ENCODE measurements at regions not wholly inside any gene's neighbourhood (a gene's known extent, or its start where the extent isn't known, plus 50 kb on each side); places are given as distances from the start of the nearest gene placed in this dataset.

DNA sequence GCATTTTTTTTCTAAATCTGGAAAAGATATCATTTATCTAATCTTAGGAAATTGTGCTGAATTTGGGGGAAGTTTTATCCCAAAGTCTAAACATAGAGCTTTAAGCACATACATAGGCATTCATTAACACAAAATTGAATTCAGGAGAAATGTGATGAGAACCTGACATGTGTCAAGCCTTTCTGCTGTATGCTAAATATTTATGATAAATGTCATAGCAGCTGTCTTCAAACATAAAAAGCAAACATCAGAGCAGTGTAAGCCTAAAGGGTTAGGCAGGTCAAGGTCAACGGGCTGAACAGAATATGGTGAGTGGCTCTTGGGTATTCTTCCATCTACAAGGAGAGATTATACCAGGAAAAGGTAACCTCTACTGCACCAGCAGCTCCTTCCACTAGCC is 737.2 kb upstream of the ZNF608 start (continued):
- TF ChIP-seq, protein P1, sequence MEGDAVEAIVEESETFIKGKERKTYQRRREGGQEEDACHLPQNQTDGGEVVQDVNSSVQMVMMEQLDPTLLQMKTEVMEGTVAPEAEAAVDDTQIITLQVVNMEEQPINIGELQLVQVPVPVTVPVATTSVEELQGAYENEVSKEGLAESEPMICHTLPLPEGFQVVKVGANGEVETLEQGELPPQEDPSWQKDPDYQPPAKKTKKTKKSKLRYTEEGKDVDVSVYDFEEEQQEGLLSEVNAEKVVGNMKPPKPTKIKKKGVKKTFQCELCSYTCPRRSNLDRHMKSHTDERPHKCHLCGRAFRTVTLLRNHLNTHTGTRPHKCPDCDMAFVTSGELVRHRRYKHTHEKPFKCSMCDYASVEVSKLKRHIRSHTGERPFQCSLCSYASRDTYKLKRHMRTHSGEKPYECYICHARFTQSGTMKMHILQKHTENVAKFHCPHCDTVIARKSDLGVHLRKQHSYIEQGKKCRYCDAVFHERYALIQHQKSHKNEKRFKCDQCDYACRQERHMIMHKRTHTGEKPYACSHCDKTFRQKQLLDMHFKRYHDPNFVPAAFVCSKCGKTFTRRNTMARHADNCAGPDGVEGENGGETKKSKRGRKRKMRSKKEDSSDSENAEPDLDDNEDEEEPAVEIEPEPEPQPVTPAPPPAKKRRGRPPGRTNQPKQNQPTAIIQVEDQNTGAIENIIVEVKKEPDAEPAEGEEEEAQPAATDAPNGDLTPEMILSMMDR (IDR thresholded peaks at IDR 0.05; ENCODE audit: low read depth, low read length, missing input control): no peak

DNA sequence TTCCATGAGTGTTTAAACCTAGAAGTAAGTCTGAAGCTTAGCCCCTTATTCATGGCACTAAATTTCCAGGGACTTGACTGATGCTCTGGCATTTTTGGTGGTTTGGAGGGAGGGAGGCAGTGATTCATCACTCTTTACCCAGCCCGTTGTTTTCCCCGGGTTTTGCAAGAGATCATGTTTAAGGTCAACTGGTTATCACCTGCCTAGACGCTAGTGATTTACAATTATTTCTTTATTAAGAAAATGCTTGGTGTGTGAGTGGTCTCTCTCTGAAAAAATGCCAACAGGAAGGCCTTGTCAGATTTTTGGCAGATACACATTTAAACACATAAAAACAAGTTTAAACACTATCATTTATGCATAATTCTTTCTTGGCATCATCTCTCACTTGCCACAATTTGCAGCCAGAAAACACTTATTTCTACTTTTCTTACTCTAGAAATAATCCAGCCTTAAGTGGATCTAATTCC is 737.9 kb upstream of the ZNF608 start:
- Histone ChIP-seq H3K36me3 (ENCODE audit: control insufficient read depth in 4 of 4, insufficient read depth in 3 of 4, low read depth in 1 of 4, low read length in 3 of 4) (no peaks in the 10 kb centered on the region), H3K4me3 (ENCODE audit: low read depth in 1 of 3, low read length in 3 of 3) (no peak overlapping the region), H3K27me3 (ENCODE audit: control insufficient read depth in 4 of 4, insufficient read depth in 4 of 4, low read length in 3 of 4) (no peaks in the 10 kb centered on the region), H3K9me3 (ENCODE audit: control insufficient read depth in 4 of 4, low read length in 3 of 4) (no peaks in the 10 kb centered on the region), H3K27ac (ENCODE audit: low read depth in 1 of 2, low read length in 2 of 2) (no peak overlapping the region), H3K9ac (ENCODE audit: low read depth in 1 of 2, low read length in 2 of 2) (no peak overlapping the region), H3K4me1 (ENCODE audit: control insufficient read depth in 4 of 4, insufficient read depth in 4 of 4, low read length in 3 of 4) (no peaks in the 10 kb centered on the region)
- TF ChIP-seq GABPA (IDR thresholded peaks at IDR 0.05 in 1 of 2, conservative IDR thresholded peaks at IDR 0.05 in 1 of 2): no peak
- no peak for TF ChIP-seq EGR1 (IDR thresholded peaks at IDR 0.05; ENCODE audit: low read depth in 2 of 2)
- TF ChIP-seq NR2F2 (IDR thresholded peaks at IDR 0.05): no peak
- no peak for TF ChIP-seq YY1 (IDR thresholded peaks at IDR 0.05)
- TF ChIP-seq, protein P2, sequence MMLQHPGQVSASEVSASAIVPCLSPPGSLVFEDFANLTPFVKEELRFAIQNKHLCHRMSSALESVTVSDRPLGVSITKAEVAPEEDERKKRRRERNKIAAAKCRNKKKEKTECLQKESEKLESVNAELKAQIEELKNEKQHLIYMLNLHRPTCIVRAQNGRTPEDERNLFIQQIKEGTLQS (IDR thresholded peaks at IDR 0.05): no peak
- TF ChIP-seq, protein P1 (IDR thresholded peaks at IDR 0.05; ENCODE audit: low read depth, low read length, missing input control): no peak
- TF ChIP-seq RXRA (IDR thresholded peaks at IDR 0.05): no peak
- no peak for TF ChIP-seq FOXA2 (IDR thresholded peaks at IDR 0.05)
- TF ChIP-seq FOXA1 (IDR thresholded peaks at IDR 0.05): no peak
- TF ChIP-seq, protein P3, sequence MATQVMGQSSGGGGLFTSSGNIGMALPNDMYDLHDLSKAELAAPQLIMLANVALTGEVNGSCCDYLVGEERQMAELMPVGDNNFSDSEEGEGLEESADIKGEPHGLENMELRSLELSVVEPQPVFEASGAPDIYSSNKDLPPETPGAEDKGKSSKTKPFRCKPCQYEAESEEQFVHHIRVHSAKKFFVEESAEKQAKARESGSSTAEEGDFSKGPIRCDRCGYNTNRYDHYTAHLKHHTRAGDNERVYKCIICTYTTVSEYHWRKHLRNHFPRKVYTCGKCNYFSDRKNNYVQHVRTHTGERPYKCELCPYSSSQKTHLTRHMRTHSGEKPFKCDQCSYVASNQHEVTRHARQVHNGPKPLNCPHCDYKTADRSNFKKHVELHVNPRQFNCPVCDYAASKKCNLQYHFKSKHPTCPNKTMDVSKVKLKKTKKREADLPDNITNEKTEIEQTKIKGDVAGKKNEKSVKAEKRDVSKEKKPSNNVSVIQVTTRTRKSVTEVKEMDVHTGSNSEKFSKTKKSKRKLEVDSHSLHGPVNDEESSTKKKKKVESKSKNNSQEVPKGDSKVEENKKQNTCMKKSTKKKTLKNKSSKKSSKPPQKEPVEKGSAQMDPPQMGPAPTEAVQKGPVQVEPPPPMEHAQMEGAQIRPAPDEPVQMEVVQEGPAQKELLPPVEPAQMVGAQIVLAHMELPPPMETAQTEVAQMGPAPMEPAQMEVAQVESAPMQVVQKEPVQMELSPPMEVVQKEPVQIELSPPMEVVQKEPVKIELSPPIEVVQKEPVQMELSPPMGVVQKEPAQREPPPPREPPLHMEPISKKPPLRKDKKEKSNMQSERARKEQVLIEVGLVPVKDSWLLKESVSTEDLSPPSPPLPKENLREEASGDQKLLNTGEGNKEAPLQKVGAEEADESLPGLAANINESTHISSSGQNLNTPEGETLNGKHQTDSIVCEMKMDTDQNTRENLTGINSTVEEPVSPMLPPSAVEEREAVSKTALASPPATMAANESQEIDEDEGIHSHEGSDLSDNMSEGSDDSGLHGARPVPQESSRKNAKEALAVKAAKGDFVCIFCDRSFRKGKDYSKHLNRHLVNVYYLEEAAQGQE (IDR thresholded peaks at IDR 0.05): no peak
- TF ChIP-seq, protein P4, sequence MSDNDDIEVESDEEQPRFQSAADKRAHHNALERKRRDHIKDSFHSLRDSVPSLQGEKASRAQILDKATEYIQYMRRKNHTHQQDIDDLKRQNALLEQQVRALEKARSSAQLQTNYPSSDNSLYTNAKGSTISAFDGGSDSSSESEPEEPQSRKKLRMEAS (IDR thresholded peaks at IDR 0.05): no peak
- TF ChIP-seq TAF1 (conservative IDR thresholded peaks at IDR 0.05): no peak
- TF ChIP-seq, protein P5, sequence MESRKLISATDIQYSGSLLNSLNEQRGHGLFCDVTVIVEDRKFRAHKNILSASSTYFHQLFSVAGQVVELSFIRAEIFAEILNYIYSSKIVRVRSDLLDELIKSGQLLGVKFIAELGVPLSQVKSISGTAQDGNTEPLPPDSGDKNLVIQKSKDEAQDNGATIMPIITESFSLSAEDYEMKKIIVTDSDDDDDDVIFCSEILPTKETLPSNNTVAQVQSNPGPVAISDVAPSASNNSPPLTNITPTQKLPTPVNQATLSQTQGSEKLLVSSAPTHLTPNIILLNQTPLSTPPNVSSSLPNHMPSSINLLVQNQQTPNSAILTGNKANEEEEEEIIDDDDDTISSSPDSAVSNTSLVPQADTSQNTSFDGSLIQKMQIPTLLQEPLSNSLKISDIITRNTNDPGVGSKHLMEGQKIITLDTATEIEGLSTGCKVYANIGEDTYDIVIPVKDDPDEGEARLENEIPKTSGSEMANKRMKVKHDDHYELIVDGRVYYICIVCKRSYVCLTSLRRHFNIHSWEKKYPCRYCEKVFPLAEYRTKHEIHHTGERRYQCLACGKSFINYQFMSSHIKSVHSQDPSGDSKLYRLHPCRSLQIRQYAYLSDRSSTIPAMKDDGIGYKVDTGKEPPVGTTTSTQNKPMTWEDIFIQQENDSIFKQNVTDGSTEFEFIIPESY (IDR thresholded peaks at IDR 0.05): no peak
- no peak for TF ChIP-seq RAD21 (IDR thresholded peaks at IDR 0.05)
- no peak for TF ChIP-seq SP1 (IDR thresholded peaks at IDR 0.05)
- no peak for TF ChIP-seq JUND (IDR thresholded peaks at IDR 0.05)
- no peak for DNase-seq (ENCODE audit: low spot score)
- 11% methylated on average over 3 of the region's 3 CpGs for WGBS

All from liver (tissue), 8 donors.